ENCODE measurements at regions not wholly inside any gene's neighbourhood (a gene's known extent, or its start where the extent isn't known, plus 50 kb on each side); places are given as distances from the start of the nearest gene placed in this dataset.

DNA sequence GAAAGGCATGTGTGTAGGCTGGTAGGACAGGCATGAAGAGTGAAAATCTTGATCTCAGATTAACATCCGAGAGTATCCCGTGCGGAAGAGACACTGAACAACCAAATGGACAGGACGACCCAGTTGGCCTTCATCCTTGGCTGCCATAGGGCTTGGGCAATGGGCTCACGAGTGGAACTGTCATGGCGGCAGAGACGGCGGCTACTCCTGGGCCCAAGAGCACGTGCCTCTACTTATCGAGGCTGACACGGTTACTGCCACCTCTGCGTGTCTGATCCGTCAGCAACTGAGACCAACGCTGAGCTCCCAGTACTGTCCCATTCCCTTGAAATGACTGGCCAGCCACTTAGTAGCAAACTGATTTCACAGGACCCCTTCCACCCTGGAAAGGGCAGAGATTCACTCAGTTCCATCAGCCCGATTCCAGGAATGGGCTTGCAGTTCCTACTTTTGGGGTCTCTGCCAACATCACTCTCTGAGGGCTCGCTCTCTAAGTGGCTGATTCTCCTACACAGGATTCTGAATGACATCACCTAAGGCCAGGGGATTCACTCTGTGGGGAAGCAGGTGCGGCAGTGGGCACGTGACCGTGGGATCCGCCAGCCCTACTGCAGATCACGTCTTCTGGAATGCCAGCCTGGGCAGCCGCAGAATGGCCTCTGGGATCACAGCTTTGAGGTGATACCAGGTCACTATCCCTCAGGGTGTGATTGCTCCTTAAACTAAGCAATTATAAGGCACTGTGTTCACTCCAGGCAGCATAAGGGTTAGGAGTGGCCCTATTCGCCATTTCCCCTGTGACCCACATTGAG lies 97.8 kb downstream of the RPS6KA4 start:
- TF ChIP-seq NFIC (IDR thresholded peaks at IDR 0.05) (no peak), CREB1 (IDR thresholded peaks at IDR 0.05; ENCODE audit: low read depth) (no peak), TAF1 (IDR thresholded peaks at IDR 0.05; ENCODE audit: low read depth) (no peak), RAD21 (IDR thresholded peaks at IDR 0.05; ENCODE audit: low read depth) (no peak), YY1 (IDR thresholded peaks at IDR 0.05; ENCODE audit: low read depth) (no peak)
- TF ChIP-seq, protein P1, sequence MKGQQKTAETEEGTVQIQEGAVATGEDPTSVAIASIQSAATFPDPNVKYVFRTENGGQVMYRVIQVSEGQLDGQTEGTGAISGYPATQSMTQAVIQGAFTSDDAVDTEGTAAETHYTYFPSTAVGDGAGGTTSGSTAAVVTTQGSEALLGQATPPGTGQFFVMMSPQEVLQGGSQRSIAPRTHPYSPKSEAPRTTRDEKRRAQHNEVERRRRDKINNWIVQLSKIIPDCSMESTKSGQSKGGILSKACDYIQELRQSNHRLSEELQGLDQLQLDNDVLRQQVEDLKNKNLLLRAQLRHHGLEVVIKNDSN (IDR thresholded peaks at IDR 0.05), result peak; percentile 61; the same call in 1 of the 2 replicates

- TF ChIP-seq EP300 (IDR thresholded peaks at IDR 0.05; ENCODE audit: borderline replicate concordance) (no peak), CREB1 (IDR thresholded peaks at IDR 0.05; ENCODE audit: low read depth) (no peak)
- TF ChIP-seq, protein P1 (IDR thresholded peaks at IDR 0.05), result no peak
- TF ChIP-seq, protein P2, sequence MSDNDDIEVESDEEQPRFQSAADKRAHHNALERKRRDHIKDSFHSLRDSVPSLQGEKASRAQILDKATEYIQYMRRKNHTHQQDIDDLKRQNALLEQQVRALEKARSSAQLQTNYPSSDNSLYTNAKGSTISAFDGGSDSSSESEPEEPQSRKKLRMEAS (IDR thresholded peaks at IDR 0.05), result no peak
Observed at GRCh38 chr11:64457416-64458010, 98.2 kb upstream of the SLC22A11 start.

DNA sequence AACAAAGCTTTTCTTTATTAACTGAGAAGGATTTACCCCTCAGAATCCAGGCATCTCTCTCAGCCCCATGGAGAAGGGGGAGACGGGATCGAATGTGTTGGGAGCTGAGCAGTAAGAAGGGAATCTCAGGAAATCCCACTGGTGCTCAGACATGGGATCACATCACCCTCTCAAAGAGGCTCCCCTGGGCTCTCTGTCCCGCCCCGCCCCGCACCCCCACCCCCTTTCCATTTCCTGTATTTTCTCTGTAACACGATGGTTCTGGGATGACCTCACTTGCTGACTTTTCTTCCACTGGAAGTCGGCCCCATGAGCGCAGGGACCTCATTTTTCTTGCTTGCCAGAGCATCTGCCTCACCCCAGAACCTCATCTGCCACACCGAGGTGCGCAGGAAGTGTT lies 96.7 kb upstream of the SLC22A11 start:
- TF ChIP-seq, protein P2 (IDR thresholded peaks at IDR 0.05), result no peak
- TF ChIP-seq ZBTB7A (IDR thresholded peaks at IDR 0.05; ENCODE audit: low read depth), result no peak
- TF ChIP-seq EP300 (IDR thresholded peaks at IDR 0.05; ENCODE audit: borderline replicate concordance), result no peak
- no peak for TF ChIP-seq CREB1 (IDR thresholded peaks at IDR 0.05; ENCODE audit: low read depth)
- no peak for TF ChIP-seq NFIC (IDR thresholded peaks at IDR 0.05)
- TF ChIP-seq TEAD4 (IDR thresholded peaks at IDR 0.05), result no peak
- TF ChIP-seq EGR1 (IDR thresholded peaks at IDR 0.05), result no peak
- no peak for TF ChIP-seq YY1 (IDR thresholded peaks at IDR 0.05; ENCODE audit: low read depth)
- TF ChIP-seq CEBPB (IDR thresholded peaks at IDR 0.05), result no peak
- TF ChIP-seq TAF1 (IDR thresholded peaks at IDR 0.05; ENCODE audit: low read depth), result no peak

DNA sequence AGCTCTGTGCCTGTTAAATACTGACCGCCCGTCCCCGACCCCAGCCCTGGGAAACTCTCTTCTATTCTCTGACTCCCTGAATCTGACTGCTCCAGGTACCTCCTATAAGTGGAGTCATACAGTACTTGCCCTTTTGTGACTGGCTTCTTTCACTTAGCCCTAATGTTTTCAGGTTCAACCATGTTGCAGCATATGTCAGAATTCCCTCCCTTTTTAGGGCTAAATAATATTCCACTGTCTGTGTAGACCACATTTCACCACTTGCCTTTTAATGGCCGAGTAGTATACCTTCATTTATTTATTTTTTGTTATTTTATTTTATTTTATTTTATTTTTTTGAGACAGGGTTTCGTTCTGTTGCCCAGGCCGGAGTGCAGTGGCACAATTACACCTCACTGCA lies 96.1 kb upstream of the SLC22A11 start:
- TF ChIP-seq RAD21 (IDR thresholded peaks at IDR 0.05; ENCODE audit: low read depth) (no peak), EGR1 (IDR thresholded peaks at IDR 0.05) (no peak), TEAD4 (IDR thresholded peaks at IDR 0.05) (no peak), YY1 (IDR thresholded peaks at IDR 0.05; ENCODE audit: low read depth) (no peak), TCF12 (IDR thresholded peaks at IDR 0.05; ENCODE audit: low read depth) (no peak), CEBPB (IDR thresholded peaks at IDR 0.05) (no peak), ZBTB7A (IDR thresholded peaks at IDR 0.05; ENCODE audit: low read depth) (no peak)
- TF ChIP-seq, protein P2 (IDR thresholded peaks at IDR 0.05), result no peak

GRCh38 chr11:64461081-64461480 lies 94.7 kb upstream of the SLC22A11 start:
- no peak for TF ChIP-seq RAD21 (IDR thresholded peaks at IDR 0.05; ENCODE audit: low read depth)
- no peak for TF ChIP-seq ZBTB7A (IDR thresholded peaks at IDR 0.05; ENCODE audit: low read depth)
- no peak for TF ChIP-seq TEAD4 (IDR thresholded peaks at IDR 0.05)
- TF ChIP-seq, protein P1 (IDR thresholded peaks at IDR 0.05), result no peak
- TF ChIP-seq EP300 (IDR thresholded peaks at IDR 0.05; ENCODE audit: borderline replicate concordance), result no peak
- no peak for TF ChIP-seq TCF12 (IDR thresholded peaks at IDR 0.05; ENCODE audit: low read depth)

DNA sequence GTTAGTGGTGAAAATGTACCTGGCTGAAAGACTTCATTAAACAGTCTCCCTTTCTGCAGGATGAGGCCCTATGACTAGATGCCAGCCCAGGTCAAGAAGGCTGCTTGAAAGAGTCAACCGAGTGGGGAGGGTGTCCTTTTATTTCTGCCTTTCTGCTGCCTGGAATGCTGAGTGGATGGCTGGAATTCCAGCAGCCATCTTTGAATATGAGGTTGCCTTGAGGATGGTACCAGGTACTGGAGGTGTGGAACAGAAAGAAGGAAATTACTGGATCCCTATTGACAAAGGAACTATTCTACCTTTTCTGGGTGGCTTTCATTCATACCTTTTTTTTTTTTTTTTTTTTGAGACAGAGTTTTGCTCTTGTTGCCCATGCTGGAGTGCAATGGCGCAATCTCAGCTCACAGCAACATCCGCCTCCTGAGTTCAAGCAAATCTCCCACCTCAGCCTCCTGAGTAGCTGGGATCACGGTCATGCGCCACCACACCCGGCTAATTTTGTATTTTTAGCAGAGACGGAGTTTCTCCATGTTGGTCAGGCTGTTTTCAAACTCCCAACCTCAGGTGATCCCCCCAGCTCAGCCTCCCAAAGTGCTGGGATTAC lies 89.5 kb upstream of the SLC22A11 start:
- no peak for TF ChIP-seq CEBPB (IDR thresholded peaks at IDR 0.05)
- no peak for TF ChIP-seq REST (IDR thresholded peaks at IDR 0.05; ENCODE audit: low read depth)
- TF ChIP-seq NFIC (IDR thresholded peaks at IDR 0.05), result no peak
- TF ChIP-seq, protein P2 (IDR thresholded peaks at IDR 0.05), result no peak
- TF ChIP-seq TCF12 (IDR thresholded peaks at IDR 0.05; ENCODE audit: low read depth), result no peak
- no peak for TF ChIP-seq RAD21 (IDR thresholded peaks at IDR 0.05; ENCODE audit: low read depth)
- no peak for TF ChIP-seq CREB1 (IDR thresholded peaks at IDR 0.05; ENCODE audit: low read depth)
- TF ChIP-seq FOXM1 (IDR thresholded peaks at IDR 0.05; ENCODE audit: borderline replicate concordance, low read depth), result no peak
- no peak for TF ChIP-seq TAF1 (IDR thresholded peaks at IDR 0.05; ENCODE audit: low read depth)
- no peak for TF ChIP-seq YY1 (IDR thresholded peaks at IDR 0.05; ENCODE audit: low read depth)
- TF ChIP-seq ZBTB7A (IDR thresholded peaks at IDR 0.05; ENCODE audit: low read depth), result no peak
- TF ChIP-seq, protein P1 (IDR thresholded peaks at IDR 0.05), result no peak
- no peak for TF ChIP-seq EGR1 (IDR thresholded peaks at IDR 0.05)
- no peak for TF ChIP-seq TEAD4 (IDR thresholded peaks at IDR 0.05)
- no peak for TF ChIP-seq EP300 (IDR thresholded peaks at IDR 0.05; ENCODE audit: borderline replicate concordance)
